ENCODE measurements at regions not wholly inside any gene's neighbourhood (a gene's known extent, or its start where the extent isn't known, plus 50 kb on each side); places are given as distances from the start of the nearest gene placed in this dataset.

DNA sequence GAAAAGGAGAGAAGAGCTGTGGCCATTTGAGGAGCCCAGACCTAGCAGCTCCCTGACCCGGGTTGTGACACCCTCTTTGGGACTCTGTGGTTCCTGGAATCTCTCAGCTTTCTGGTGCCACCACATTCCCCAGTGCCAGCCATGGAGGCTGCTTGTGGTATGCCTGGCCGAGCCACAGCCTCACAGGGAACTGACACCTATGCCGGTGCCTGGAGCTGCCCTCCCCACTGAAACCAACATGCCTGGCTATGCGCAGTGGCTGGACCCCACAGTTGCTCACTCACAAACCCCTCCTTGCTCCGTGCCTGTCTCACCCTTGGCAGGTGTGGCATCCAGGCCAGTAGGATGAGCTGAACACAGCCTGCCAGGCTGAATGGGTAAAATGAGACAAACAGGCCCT, 749.4 kb downstream of the ARAP2 start:
- Histone ChIP-seq H4K20me1 (ENCODE audit: insufficient read depth) (no peaks in the 10 kb centered on the region), H3K4me2 (ENCODE audit: low read length) (no peak overlapping the region), H3K36me3 (ENCODE audit: control insufficient read depth in 1 of 2, insufficient read depth in 2 of 2, low read length in 2 of 2) (no peaks in the 10 kb centered on the region), H3K27me3 (ENCODE audit: insufficient read depth, low read length) (no peaks in the 10 kb centered on the region), H3K4me1 (ENCODE audit: control insufficient read depth in 1 of 2, insufficient read depth in 2 of 2, low read length in 2 of 2) (no peaks in the 10 kb centered on the region), H3K27ac (ENCODE audit: low read depth, low read length) (no peak overlapping the region), H3K79me2 (ENCODE audit: insufficient read depth, low read length) (no peaks in the 10 kb centered on the region), H3K9me3 (ENCODE audit: control insufficient read depth in 1 of 2, insufficient read depth in 1 of 2, low read depth in 1 of 2, low read length in 2 of 2) (peaks cover 0 to 4% of the 10 kb centered on the region in 2 experiments; a peak in 1 of 4 replicates), H3K9me2 (ENCODE audit: insufficient read depth) (peaks cover 4% of the 10 kb centered on the region; the same call in 1 of the 2 replicates), H2AFZ (ENCODE audit: low read depth, low read length, poor library complexity, severe bottlenecking) (no peak overlapping the region), H3K9ac (ENCODE audit: low read length) (no peak overlapping the region), H3K4me3 (replicated peaks in 1 of 2; ENCODE audit: low read depth in 1 of 2, low read length in 2 of 2) (no peak overlapping the region)
- ChIA-PET CTCF (no interaction called here), POLR2A (no interaction called here), RAD21 (ENCODE audit: low non-redundant PET in 1 of 2, low total read pairs in 2 of 2, uncharacterized antibody in 2 of 2, unreplicated experiment in 2 of 2) (no interaction called here)
- intact Hi-C loops (cut with micrococcal nuclease), result no loop called here
- TF ChIP-seq TCF7L2 (IDR thresholded peaks at IDR 0.05; ENCODE audit: borderline replicate concordance, extremely low read depth, insufficient read depth, insufficient read length), result no peak
- TF ChIP-seq, protein P1, sequence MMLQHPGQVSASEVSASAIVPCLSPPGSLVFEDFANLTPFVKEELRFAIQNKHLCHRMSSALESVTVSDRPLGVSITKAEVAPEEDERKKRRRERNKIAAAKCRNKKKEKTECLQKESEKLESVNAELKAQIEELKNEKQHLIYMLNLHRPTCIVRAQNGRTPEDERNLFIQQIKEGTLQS (IDR thresholded peaks at IDR 0.05), result no peak
- no peak for TF ChIP-seq POLR2AphosphoS5 (IDR thresholded peaks at IDR 0.05; ENCODE audit: low read depth, low read length)
- TF ChIP-seq POLR2A (IDR thresholded peaks at IDR 0.05; ENCODE audit: borderline replicate concordance, extremely low read depth, insufficient read depth, insufficient read length), result no peak
- TF ChIP-seq, protein P2, sequence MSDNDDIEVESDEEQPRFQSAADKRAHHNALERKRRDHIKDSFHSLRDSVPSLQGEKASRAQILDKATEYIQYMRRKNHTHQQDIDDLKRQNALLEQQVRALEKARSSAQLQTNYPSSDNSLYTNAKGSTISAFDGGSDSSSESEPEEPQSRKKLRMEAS (IDR thresholded peaks at IDR 0.05), result no peak
- no peak for TF ChIP-seq EGR1 (IDR thresholded peaks at IDR 0.05; ENCODE audit: low read depth)
- TF ChIP-seq SRF (IDR thresholded peaks at IDR 0.05; ENCODE audit: low read depth), result no peak
- DNase-seq (ENCODE audit: low read depth, low spot score), result no peak
- no peak for ATAC-seq
- BruUV-seq (replicated peaks), result no TSS peak

DNA sequence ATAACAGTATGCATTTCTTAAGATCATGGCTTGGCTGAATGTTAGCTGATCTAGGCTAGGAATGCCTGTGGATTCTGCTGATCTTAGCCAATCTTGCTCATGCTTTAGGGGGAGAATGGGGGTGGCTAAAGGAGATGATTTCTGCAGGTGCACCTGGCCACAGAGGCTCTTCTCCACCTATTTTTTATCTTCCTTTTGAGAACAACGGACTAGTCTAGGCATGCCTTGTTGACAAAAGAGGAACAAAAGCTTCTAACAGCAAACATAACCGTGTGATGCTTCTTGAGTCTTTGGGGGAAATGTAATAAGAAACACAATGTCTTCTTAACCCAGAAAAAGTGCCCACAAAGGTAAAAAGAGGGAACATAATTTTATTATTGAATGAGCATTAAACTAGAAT, 743.5 kb downstream of the ARAP2 start:
- H3K4me1 ChIP-seq (ENCODE audit: control insufficient read depth in 1 of 2, insufficient read depth in 2 of 2, low read length in 2 of 2), result no peaks in the 10 kb centered on the region
- no peaks in the 10 kb centered on the region for H3K79me2 ChIP-seq (ENCODE audit: insufficient read depth, low read length)
- no peaks in the 10 kb centered on the region for H3K36me3 ChIP-seq (ENCODE audit: control insufficient read depth in 1 of 2, insufficient read depth in 2 of 2, low read length in 2 of 2)
- no peak overlapping the region for H3K27ac ChIP-seq (ENCODE audit: low read depth, low read length)
- no peaks in the 10 kb centered on the region for H3K9me3 ChIP-seq (ENCODE audit: control insufficient read depth in 1 of 2, insufficient read depth in 1 of 2, low read depth in 1 of 2, low read length in 2 of 2)
- H4K20me1 ChIP-seq (ENCODE audit: insufficient read depth), result no peaks in the 10 kb centered on the region
- TF ChIP-seq, protein P1 (IDR thresholded peaks at IDR 0.05), result no peak
- no peak for TF ChIP-seq SP1 (IDR thresholded peaks at IDR 0.05; ENCODE audit: low read depth)
- no peak for TF ChIP-seq SRF (IDR thresholded peaks at IDR 0.05; ENCODE audit: low read depth)
- no peak for TF ChIP-seq YY1 (IDR thresholded peaks at IDR 0.05; ENCODE audit: extremely low read depth, insufficient replicate concordance, low read depth, low read length)
- TF ChIP-seq EZH2phosphoT487 (IDR thresholded peaks at IDR 0.05; ENCODE audit: borderline replicate concordance), result no peak
- TF ChIP-seq ZFX (IDR thresholded peaks at IDR 0.05), result no peak
- ATAC-seq, result no peak
- CTCF ChIA-PET, result no interaction called here
- no peak overlapping the region for H3K4me3 ChIP-seq (replicated peaks in 1 of 2; ENCODE audit: low read depth in 1 of 2, low read length in 2 of 2)
- no peak overlapping the region for H2AFZ ChIP-seq (ENCODE audit: low read depth, low read length, poor library complexity, severe bottlenecking)
- H3K27me3 ChIP-seq (ENCODE audit: insufficient read depth, low read length), result no peaks in the 10 kb centered on the region
- POLR2A ChIA-PET, result no interaction called here
- DNase-seq (ENCODE audit: low read depth, low spot score), result no peak
- RAD21 ChIA-PET (ENCODE audit: low non-redundant PET in 1 of 2, low total read pairs in 2 of 2, uncharacterized antibody in 2 of 2, unreplicated experiment in 2 of 2), result no interaction called here
- H3K9me2 ChIP-seq (ENCODE audit: insufficient read depth), result peaks cover 4% of the 10 kb centered on the region; the same call in 1 of the 2 replicates
- H3K4me2 ChIP-seq (ENCODE audit: low read length), result no peak overlapping the region
- no TSS peak for BruUV-seq (replicated peaks)
- intact Hi-C loops (cut with micrococcal nuclease), result no loop called here
- no peak overlapping the region for H3K9ac ChIP-seq (ENCODE audit: low read length)

All from HCT116 (cell line).